HG03342 (cell line): ENCODE measurements at regions not wholly inside any gene's neighbourhood (a gene's known extent, or its start where the extent isn't known, plus 50 kb on each side); places are given as distances from the start of the nearest gene placed in this dataset.

Experiments used
- ATAC-seq: cut with Tn5 transposase; IDR thresholded peaks from one replicate; pipeline ENCODE4 v1.9.1; 2021; ENCODE audit warnings: mild to moderate bottlenecking, moderate library complexity; ENCODE audit not compliant: unreplicated experiment

DNA sequence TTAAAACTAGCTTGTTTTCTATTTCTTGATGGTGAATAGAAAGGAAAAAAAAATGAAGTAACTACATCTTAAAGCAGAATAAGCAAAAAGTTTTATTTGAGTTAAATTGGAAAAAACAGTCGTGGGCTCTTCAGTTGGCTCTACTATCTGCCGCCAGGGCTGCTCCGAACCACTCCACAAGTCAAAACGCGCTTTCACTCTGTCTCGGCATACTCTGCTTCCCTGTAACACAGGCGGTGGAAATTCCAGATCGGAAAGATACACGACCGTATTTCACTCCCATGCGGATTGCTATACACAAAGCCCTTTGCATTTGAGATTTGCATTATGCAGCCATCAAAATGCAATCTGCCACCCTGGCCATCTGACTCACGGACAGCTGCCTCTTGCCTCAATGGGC, 505.6 kb downstream of the IRX1 start:
- ATAC-seq, result no peak

DNA sequence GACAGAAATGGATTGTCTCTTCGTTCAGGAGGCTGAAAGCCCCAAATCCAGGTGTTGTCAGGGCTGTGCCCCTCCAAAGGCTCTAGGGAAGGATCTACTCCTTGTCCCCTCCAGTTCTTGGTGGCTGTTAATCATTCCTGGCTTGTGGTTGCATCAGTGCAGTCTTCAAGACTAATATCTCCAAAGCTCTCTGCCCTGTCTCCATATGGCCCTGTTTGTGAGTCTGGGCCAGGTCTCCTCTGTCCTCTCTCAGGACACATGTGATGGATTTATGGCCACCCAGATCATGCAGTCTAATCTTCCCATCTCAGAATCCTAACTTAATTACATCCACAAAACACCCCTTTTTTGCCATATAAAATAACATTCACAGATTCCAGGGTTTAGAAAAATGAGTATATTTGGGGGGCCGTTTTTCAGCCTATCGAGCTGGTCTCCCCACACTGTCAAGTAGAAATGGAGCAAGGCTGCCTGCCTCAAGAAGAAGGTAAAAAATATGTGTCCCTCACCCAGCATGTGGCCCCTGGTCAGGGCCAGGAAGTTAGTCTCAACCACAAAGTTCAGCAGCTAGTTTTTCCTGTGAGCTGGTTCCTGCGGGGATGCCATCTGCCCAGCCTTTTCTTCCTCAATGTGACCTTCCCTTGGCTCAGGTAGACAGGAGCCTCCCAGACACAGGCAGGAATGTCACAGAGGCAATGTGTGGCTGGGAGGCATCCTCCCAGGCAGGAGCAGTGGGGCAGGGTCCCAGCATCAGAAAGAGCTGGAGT, 509.4 kb downstream of the IRX1 start:
- ATAC-seq, result no peak

DNA sequence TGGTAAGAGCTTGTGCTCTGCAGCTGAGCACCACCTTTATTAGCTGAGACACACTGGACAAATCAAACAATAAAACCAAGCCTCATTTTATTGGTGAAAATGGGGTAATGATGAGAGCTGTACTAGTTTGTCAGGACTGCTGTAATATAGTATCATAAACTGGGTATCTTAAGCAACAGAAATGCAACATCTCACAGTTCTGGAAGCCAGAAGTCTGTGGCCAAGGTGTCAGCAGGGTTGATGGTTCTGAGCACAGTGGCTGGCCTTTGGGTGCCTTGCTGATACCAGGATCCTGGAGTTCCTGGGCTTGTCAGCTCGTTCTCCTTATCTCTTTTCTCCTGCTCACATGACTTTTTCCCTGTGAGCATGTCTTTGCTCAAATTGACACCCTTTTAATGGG, 513.1 kb downstream of the IRX1 start:
- no peak for ATAC-seq

DNA sequence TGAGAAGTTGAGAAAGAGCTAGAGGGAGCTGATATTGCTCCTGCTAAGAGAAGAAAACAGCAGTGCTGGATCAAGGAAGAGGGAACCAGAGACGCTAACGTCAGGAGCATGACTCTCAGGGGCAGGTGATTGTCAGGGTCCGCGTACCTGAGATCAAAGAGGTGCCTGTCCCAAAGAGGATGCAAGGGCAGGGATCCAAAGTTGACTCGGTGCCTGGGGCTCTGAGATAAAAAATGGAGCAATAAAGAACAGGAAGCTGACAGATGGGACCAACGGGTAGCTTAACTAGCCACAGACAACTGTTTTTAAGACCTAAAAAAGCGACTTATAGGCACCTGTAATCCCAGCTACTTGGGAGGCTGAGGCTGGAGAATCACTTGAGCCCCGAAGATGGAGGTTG, 517.8 kb downstream of the IRX1 start:
- ATAC-seq, result no peak

DNA sequence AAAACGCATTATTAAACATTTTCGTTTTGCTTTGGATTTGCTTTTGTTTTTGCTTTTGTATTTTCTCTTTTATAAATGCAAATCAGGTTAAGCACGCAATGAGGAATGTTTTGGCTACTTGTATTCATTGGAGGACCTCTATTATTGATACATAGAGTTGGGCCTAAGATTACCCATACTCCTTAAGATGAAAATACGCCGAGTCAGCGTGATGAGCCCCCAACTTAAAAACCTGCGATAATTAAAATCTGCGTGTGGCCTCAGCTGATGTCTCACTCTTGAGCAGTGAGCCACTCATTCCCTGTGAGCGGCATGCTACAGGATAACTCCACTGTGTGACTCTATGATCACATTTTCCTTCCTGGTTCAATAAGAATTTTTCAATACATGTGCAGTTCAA, 518.3 kb downstream of the IRX1 start:
- no peak for ATAC-seq

DNA sequence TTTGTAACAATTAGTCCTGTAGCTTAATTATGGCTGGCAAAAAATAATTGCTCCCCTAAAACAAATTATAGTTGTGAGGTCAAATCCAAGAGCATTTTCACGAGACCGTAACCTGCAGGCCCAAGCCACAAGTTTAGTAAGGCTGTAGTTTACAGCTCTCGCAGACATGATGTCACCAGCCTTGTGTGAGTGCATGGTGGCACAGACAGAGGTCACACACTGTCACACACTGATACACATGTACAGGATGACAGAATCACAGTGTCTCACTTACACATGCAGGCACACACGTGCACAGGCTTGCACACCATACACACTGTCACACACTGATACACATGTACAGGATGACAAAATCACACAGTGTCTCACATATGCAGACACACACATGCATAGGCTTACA, 518.8 kb downstream of the IRX1 start:
- no peak for ATAC-seq

DNA sequence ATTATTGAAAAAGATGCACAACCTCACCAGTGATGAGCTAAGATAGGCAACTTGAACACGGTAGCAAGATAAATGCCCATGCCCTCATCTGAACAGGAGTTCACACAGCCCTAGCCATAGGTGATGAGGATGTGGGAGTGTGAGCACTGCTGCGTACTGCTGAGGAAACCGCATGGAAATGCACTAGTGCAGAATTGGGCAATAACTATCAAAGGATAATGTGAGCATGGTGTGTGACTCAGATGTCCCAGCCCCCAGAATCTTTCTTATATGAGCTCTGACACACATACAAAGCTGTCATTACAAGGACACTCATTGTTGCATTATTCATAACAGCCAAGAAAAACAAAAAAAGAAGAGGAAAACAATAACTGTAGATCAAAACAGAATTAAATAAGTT, 521.2 kb downstream of the IRX1 start:
- no peak for ATAC-seq

DNA sequence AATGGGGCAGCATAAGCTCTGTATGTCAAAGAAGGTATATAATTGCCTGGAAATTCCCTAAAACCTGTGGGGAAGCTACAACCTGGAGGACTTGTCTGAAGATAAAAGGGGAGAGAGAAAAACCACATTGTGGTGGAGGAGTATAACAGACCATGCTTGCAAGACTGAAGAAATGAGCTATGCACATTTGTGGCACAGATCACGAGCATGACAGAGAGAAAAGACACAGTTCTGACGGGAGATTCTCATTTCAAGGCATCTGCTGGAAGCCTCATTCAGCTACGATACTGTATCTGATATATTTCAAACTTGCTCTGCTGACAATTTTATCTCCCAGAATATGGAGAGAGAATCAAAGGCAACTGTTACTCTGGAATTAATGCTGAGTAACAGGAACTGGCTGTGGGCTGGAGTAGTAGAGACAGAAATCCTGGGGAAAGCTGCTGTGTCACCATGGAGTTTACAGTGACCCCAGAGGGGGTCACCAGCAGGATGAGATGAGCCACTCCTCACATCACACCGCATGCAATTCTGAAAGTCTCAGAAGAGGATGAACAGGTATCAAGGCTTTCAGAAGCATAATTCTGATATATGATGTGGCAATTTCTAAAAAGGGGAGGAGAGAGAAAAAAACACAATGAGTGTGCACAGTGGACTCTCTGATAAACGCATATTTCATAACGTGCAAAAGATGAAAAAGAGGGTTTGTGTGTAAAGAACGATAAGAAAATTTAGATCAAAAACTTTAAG, 528.8 kb downstream of the IRX1 start:
- ATAC-seq, result no peak

DNA sequence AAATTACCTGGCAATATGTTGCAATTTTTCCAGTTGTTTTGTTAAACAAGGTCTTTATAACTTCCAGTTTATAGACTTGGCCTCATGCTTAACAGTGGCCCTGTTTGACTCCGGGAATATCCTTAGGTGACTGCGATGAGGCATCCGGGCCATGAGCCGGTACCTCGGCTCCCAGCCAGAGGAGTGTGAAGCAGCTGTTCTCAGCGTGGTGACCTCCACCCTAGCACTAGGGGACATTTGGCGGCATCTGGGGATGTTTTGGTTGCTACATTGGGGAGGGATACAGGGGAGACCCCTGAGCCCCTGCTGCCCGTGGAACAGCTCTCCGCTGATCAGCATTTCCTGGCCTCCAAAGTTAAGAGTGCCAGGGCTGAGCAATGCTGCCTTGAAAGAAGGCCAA, 533.4 kb downstream of the IRX1 start:
- no peak for ATAC-seq

DNA sequence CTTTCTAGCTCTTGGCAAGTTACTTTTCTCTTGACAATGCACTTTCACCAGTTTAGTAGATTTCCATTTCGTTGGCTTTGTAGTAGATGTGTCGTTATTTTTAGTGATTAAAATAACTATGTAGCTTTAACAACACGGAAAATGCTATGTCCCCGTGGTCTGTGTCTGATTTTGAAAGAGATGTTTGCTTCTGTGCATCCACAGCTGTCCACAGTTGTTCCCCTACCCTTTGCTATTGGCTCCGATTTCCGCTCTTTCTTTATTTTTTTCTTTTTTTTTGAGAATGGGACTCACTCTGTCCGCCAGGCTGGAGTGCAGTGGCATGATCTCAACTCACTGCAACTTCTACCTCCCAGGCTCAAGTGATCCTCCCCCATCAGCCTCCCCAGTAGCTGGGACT, 533.9 kb downstream of the IRX1 start:
- no peak for ATAC-seq

DNA sequence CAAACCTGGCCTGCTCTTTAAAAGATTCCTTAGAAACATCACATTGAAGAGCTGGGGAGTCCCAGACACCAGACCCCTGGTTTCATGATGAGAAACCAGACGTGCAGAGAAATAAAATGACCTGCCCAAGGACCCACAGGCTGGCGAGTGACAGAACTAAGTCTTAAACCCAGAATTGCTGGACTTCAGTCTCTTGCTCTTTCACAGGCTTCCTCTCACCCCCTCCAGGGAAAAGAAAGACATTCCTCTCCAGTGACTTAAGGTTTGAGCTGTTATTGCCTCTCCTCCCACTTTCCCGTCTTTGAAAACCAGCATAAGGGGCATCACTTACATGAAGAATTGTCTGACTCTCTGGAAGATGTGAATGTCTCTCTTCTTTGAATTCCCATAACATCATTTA, 535.2 kb downstream of the IRX1 start:
- ATAC-seq, result no peak

DNA sequence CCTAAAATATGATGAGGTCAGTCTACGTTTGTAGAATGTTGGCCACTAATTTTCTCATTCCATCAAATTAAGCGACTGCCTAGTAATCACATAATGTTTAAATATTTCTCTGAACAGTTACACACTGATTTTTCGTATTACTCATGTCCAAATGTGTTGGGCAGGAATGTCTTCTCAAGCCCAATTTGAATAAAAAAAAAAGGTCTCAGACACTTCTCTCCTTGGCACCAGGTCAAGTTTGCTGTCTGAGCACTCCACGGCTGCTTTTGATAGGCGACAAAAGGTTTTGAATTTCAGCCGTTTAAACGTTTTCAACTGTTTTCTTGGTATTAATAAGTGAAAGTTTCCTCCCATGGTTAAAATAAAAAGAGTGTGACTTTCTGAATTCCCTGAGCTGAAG, 542.1 kb downstream of the IRX1 start:
- ATAC-seq, result no peak

DNA sequence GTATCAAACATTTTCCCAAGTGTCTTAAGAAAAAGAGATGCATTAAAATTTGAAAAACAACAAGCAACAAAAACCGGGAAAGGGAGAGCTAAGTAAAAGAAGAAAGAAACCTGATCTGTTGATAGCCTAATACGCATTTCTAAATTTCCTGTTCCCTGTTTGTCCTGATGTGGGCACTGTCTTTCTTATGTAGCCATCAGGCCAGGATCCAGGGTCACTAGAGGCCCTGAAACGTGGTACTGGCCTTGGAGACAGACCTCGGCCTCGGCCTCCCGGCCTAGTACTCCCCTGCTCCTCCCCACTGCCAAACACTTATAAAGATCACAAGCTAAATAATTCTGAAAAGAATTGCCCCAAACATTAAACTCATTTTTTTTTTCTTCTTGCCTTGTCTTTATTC, 547.2 kb downstream of the IRX1 start:
- no peak for ATAC-seq

DNA sequence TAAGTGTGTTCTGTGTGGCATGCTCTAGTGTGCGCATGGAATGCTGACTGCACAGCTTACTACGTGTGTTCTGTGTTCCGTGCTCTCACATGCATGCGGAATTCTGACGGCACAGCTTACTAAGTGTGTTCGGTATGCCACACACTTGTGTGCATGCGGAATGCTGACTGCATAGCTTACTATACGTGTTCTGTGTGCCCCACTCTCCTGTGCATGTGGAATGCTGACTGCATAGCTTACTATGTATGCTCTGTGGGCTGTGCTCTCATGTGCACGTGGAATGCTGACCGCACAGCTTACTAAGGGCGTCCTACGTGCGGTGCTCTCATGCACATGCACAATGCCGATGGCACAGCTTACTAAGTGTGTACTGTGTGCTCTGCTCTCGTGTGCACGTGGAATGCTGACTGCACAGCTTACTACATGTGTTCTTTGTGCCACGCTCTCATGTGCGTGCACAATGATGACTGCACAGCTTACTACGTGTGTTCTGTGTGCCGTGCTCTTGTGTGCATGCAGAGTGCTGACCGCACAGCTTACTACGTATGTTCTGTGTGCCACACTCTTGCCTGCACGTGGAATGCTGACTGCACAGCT, 548.9 kb downstream of the IRX1 start:
- no peak for ATAC-seq

DNA sequence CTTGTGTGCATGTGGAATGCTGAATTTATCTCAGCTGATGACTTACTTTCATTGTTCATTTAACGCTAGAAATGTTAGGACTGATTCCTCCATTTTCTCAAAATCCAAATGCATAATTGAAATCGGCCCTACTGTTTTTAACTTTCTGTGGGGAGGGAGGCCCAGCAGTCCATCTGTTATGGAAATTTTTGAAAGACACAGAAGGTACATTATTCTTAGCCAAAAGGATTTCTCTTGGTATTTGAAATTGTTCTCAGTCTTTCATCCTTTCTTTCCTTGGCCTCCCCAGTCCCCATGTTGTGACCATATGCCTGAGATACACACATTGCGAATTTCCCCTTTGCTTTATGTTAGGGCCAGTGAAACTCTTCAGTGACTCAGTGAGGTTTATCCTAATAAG, 549.9 kb downstream of the IRX1 start:
- no peak for ATAC-seq

DNA sequence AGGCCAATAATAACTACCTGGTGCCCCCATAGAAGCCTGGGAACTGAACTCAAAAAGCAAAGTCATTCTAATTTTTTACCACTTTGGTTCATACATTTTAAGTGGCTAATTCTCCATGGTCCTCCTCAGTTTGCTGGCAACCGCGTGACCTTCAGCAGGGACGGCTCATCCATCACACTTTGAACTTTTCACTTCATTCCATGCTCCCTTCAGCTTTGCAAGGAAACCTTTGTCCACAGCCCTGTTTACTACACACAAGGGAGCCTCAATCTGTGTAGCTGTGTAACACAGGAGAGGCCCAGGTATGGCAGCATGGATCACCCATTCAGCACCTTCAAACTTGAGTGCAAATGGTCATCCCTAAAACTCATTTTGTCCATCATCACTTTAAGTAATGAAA, 552.4 kb downstream of the IRX1 start:
- ATAC-seq, result no peak

DNA sequence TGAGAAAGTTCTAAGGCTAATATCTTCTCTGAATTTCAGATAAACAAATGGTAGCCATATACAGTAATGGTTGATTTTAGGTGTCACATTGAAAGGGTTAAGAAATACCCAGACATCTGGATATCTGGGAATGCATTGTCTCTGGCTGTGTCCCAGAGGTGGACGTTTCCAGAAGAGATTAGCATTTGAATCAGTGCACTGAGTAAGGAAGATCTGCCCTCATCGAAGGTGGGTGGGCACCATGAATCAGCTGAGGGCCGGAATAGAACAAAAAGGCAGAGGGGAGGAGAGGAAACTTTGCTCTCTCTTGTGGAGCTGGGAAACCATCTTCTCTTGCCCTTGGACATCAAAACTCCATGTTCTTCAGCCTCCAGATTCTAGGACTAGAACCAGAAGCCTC, 554.4 kb downstream of the IRX1 start:
- ATAC-seq, result no peak

DNA sequence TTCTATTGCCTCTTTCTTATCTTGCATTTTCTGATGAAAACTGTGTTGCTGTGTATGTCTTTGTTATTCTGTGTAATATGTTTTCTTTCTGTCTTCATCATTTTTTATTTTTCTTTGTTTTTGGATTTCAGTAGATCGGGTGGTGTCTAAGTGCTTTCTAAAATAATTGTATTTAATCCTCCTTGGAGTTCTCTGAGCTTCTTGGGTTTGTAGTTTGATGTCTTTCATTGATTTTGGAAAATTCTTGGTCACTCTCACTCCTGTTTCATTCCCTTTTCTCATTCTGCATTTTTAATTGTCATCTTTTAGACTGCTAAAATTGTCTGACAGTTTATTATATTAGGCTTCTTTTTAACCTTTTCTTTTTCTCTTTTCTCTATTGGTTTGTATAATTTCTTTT, 560.5 kb downstream of the IRX1 start:
- ATAC-seq, result no peak

DNA sequence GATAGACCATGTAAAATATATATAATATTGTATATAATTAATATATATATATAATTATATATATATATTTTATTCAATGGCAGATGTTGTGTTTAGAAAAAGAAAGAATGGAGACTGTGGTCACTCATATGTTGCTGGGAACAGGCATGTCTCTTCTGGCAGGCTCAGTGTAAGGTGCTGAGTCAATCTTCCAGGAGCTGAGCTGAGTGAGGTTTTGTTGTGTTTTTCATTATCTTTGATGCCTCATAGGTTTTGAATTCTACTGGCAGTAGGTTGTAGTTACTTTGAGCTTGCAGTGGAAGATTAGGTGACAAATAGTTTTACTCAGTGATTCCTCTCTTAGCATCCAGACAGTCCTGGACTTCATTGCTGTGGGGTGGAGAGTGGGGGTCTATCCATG, 561.3 kb downstream of the IRX1 start:
- ATAC-seq, result no peak

DNA sequence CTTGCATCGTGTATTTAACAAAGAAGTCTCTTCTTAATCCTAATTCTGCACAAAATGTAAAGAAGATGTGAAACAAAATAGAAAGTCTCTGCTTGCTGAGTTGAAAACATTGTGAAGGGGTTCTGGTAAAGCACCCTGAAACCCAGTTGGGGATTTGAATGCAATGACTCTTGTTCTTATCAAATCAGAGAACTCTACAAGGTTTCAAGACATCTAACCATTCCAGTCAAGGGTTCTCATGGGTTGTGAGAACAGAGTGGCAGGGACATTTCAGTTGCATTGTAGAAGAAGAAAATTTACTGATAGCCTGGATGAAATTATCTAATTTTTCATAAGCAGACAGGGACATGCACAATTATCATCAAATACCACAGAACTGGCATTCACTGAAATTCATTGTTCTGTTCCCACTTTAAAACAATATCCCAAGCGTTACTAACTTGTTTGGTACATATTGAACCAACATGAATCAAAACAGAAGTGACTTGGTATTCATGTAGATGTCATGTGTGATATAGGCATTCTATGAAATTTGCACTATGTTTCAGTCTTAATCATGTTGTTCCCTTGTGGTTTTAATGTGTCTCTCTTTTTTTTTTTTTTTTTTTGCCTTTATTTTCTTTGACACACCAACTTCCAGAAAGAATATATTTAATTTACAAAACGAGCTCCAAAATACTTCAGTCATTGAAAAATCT, 563.3 kb downstream of the IRX1 start:
- ATAC-seq, result no peak

DNA sequence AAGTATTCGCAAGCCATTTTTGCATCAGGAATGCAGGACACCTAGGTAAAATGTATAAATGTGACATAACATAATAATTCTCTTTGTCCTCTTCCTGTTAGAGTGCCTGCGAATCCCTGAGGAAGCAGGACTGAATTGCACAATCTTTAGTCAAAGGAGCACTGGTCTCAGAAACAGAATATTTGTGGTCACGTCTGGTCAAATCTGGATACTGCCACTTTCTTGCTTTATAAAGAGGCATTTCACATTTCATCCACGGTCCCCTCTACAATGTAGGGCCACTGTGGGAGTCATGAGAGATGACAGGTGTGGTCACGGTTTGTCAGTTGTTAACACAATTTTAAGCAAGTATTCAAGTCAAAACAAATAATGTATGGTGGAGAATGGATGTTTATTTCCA, 564.0 kb downstream of the IRX1 start:
- ATAC-seq, result no peak

DNA sequence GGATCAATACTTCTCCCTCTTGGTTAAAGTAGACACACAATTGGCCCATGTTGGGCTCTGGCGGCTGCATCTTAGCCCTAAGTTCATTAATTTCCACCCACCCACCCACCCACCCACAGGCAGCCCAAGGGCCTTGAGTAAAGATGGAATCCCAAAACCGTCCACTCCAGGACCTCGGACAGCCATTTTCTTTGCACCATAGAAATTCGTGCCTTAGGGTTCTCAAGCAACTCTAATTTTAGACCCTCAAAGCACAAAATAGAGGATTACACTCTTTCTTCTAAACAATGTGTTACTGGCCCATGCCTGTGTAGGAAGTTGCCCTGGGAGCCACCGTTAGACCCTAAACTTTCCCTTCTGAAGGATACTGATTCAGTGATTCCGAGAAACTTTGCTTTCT, 568.5 kb downstream of the IRX1 start:
- no peak for ATAC-seq
